Lower lobe of right lung (tissue), 2 donors: ENCODE measurements at regions not wholly inside any gene's neighbourhood (a gene's known extent, or its start where the extent isn't known, plus 50 kb on each side); places are given as distances from the start of the nearest gene placed in this dataset.

Experiments
- ATAC-seq, 2 donors: fragments of 200-7000 bp; cut with Tn5 transposase; one replicate each; pipeline ENCODE4 v1.9.1; 2020 to 2022; ENCODE audit warnings: mild to moderate bottlenecking in 2 of 2, moderate library complexity in 2 of 2
- DNase-seq: peaks from one replicate; pipeline ENCODE4 v3.0.0-alpha.2; 2020
- H3K27ac ChIP-seq: fragments of 200-600 bp; one replicate; pipeline ENCODE4 v1.8.0; 2022
- H3K27me3 ChIP-seq: fragments of 200-600 bp; one replicate; pipeline ENCODE4 v1.8.0; 2022; ENCODE audit warnings: low read depth
- H3K36me3 ChIP-seq: fragments of 200-600 bp; one replicate; pipeline ENCODE4 v1.8.0; 2022; ENCODE audit warnings: mild to moderate bottlenecking
- H3K4me1 ChIP-seq: fragments of 200-600 bp; one replicate; pipeline ENCODE4 v1.8.0; 2022
- H3K4me3 ChIP-seq: fragments of 200-600 bp; one replicate; pipeline ENCODE4 v1.8.0; 2022; ENCODE audit warnings: mild to moderate bottlenecking
- H3K9me3 ChIP-seq: fragments of 200-600 bp; one replicate; pipeline ENCODE4 v1.8.0; 2022
- CTCF ChIP-seq: fragments of 200-600 bp; IDR thresholded peaks from one replicate; pipeline ENCODE4 v1.8.0; 2022; ENCODE audit warnings: antibody characterized with exemption, mild to moderate bottlenecking
- intact Hi-C: fragments of 100-400 bp; cut with DNase I; formaldehyde crosslinking; loops from one replicate; pipeline ENCODE4 v1.11.0; 2022
- donor health status: DM: no; HTN: yes; CAD: no; lungs with severe emphysema.

- TF ChIP-seq CTCF = no peak
Measured at GRCh38 chr5:159657298-159657697, 259.0 kb upstream of the ADRA1B start.

GRCh38 chr5:159657771-159658170 lies 258.5 kb upstream of the ADRA1B start:
- Histone ChIP-seq H3K36me3 (no peaks in the 10 kb centered on the region), H3K27me3 (no peaks in the 10 kb centered on the region), H3K9me3 (no peaks in the 10 kb centered on the region), H3K4me1 (no peaks in the 10 kb centered on the region), H3K4me3 (no peak overlapping the region), H3K27ac (no peak overlapping the region)
- no peak for DNase-seq
- ATAC-seq = no peak
- TF ChIP-seq CTCF = no peak
- intact Hi-C loops = no loop called here

More at GRCh38 chr5:159657298-159657697, 259.0 kb upstream of the ADRA1B start:
- H3K4me3 ChIP-seq = no peak overlapping the region
- no peaks in the 10 kb centered on the region for H3K27me3 ChIP-seq
- H3K4me1 ChIP-seq = no peaks in the 10 kb centered on the region
- H3K36me3 ChIP-seq = no peaks in the 10 kb centered on the region
- intact Hi-C loops = no loop called here
- ATAC-seq = no peak
- no peak for DNase-seq
- H3K27ac ChIP-seq = no peak overlapping the region
- no peaks in the 10 kb centered on the region for H3K9me3 ChIP-seq

GRCh38 chr5:159658266-159658925 lies 257.9 kb upstream of the ADRA1B start:
- no peaks in the 10 kb centered on the region for H3K27me3 ChIP-seq
- no peak for TF ChIP-seq CTCF
- no peaks in the 10 kb centered on the region for H3K4me1 ChIP-seq
- DNase-seq = no peak
- no peak for ATAC-seq
- no peaks in the 10 kb centered on the region for H3K9me3 ChIP-seq
- no peak overlapping the region for H3K27ac ChIP-seq
- no peak overlapping the region for H3K4me3 ChIP-seq
- intact Hi-C loops = no loop called here
- no peaks in the 10 kb centered on the region for H3K36me3 ChIP-seq

- H3K9me3 ChIP-seq = no peaks in the 10 kb centered on the region
- H3K4me3 ChIP-seq = no peak overlapping the region
- H3K36me3 ChIP-seq = no peaks in the 10 kb centered on the region
- H3K27me3 ChIP-seq = no peaks in the 10 kb centered on the region
- H3K27ac ChIP-seq = no peak overlapping the region
- TF ChIP-seq CTCF = no peak
- H3K4me1 ChIP-seq = no peaks in the 10 kb centered on the region
- intact Hi-C loops = no loop called here
- DNase-seq (no peak), ATAC-seq (no peak)
Measured at GRCh38 chr5:159660401-159660800, 255.9 kb upstream of the ADRA1B start.

- H3K4me1 ChIP-seq = no peaks in the 10 kb centered on the region
- intact Hi-C loops = no loop called here
- no peaks in the 10 kb centered on the region for H3K9me3 ChIP-seq
- H3K27me3 ChIP-seq = no peaks in the 10 kb centered on the region
- no peak overlapping the region for H3K27ac ChIP-seq
- DNase-seq = no peak
- no peak overlapping the region for H3K4me3 ChIP-seq
- TF ChIP-seq CTCF = no peak
- no peak for ATAC-seq
- no peaks in the 10 kb centered on the region for H3K36me3 ChIP-seq
Measured at GRCh38 chr5:159663986-159664385, 252.3 kb upstream of the ADRA1B start.
